ENCODE measurements at regions not wholly inside any gene's neighbourhood (a gene's known extent, or its start where the extent isn't known, plus 50 kb on each side); places are given as distances from the start of the nearest gene placed in this dataset.

GRCh38 chr18:64253222-64253621 lies 104.3 kb upstream of the LINC00305 start:
- Histone ChIP-seq H3K4me3 (no peak overlapping the region), H3K27ac (no peak overlapping the region), H3K9me3 (no peaks in the 10 kb centered on the region), H3K4me1 (no peaks in the 10 kb centered on the region), H3K4me2 (no peak overlapping the region)
- no peak for DNase-seq (ENCODE audit: low read depth in 1 of 2, low spot score in 1 of 2)
- ChIA-PET CTCF (no interaction called here), POLR2A (no interaction called here)
- 4% methylated on average over 4 of the region's 4 CpGs for WGBS (ENCODE audit: missing lambda C conversion rate)
- no peak for FAIRE-seq
- TF ChIP-seq ZSCAN20 (CRISPR knock-in tag; IDR thresholded peaks at IDR 0.05) (no peak), ESRRA (IDR thresholded peaks at IDR 0.05; ENCODE audit: borderline replicate concordance, low read length) (no peak)
- ATAC-seq: no peak

- FAIRE-seq: no peak
- H3K9me3 ChIP-seq: no peaks in the 10 kb centered on the region
- H3K4me2 ChIP-seq: no peak overlapping the region
- no peak for TF ChIP-seq RFX5 (IDR thresholded peaks at IDR 0.05)
- no peak for TF ChIP-seq RAD21 (conservative IDR thresholded peaks at IDR 0.05 in 1 of 2, IDR thresholded peaks at IDR 0.05 in 1 of 2)
- TF ChIP-seq KDM1A (IDR thresholded peaks at IDR 0.05; ENCODE audit: low read depth): no peak
- TF ChIP-seq POLR2AphosphoS2 (conservative IDR thresholded peaks at IDR 0.05; ENCODE audit: low read length): no peak
- no peak for TF ChIP-seq CBX8 (IDR thresholded peaks at IDR 0.05)
- no peak for TF ChIP-seq CTCF (IDR thresholded peaks at IDR 0.05)
- TF ChIP-seq RNF2 (IDR thresholded peaks at IDR 0.05; ENCODE audit: borderline replicate concordance, low read depth): no peak
- 11% methylated on average over 8 of the region's 8 CpGs for WGBS (ENCODE audit: missing lambda C conversion rate)
- ATAC-seq: no peak
- ChIA-PET CTCF (no interaction called here), POLR2A (no interaction called here)
- no peak overlapping the region for H3K4me3 ChIP-seq
- DNase-seq (ENCODE audit: low read depth in 1 of 2, low spot score in 1 of 2): no peak
- H3K4me1 ChIP-seq: no peaks in the 10 kb centered on the region
- no peak overlapping the region for H3K27ac ChIP-seq
These were observed 99.9 kb upstream of the LINC00305 start for GRCh38 chr18:64248836-64249235.

- Histone ChIP-seq H3K4me3 (no peak overlapping the region), H3K27ac (no peak overlapping the region), H3K9me3 (no peaks in the 10 kb centered on the region), H3K4me1 (no peaks in the 10 kb centered on the region), H3K4me2 (no peak overlapping the region)
- ChIA-PET CTCF (no interaction called here), POLR2A (no interaction called here)
- 0% methylated on average over 2 of the region's 2 CpGs for WGBS (ENCODE audit: missing lambda C conversion rate)
- FAIRE-seq (no peak), DNase-seq (ENCODE audit: low read depth in 1 of 2, low spot score in 1 of 2) (no peak), ATAC-seq (no peak)
- TF ChIP-seq E2F6 (IDR thresholded peaks at IDR 0.05; ENCODE audit: borderline replicate concordance, low read depth) (no peak), USF2 (IDR thresholded peaks at IDR 0.05) (no peak), POLR2A (IDR thresholded peaks at IDR 0.05; ENCODE audit: low read length) (no peak), RCOR1 (IDR thresholded peaks at IDR 0.05; ENCODE audit: low read depth, low read length) (no peak), ELK1 (IDR thresholded peaks at IDR 0.05; ENCODE audit: low read depth, low read length) (no peak), SREBF2 (IDR thresholded peaks at IDR 0.05) (no peak)
These were observed 96.4 kb upstream of the LINC00305 start for GRCh38 chr18:64245126-64245861.

GRCh38 chr18:64244571-64244970 lies 95.7 kb upstream of the LINC00305 start:
- DNase-seq (ENCODE audit: low read depth in 1 of 2, low spot score in 1 of 2) (peak in 1 of 2 experiments; percentile 3), FAIRE-seq (no peak), ATAC-seq (no peak)
- Histone ChIP-seq H3K4me1 (no peaks in the 10 kb centered on the region), H3K9me3 (no peaks in the 10 kb centered on the region), H3K4me3 (no peak overlapping the region), H3K27ac (no peak overlapping the region), H3K4me2 (no peak overlapping the region)
- ChIA-PET POLR2A (no interaction called here), CTCF (no interaction called here)
- WGBS (ENCODE audit: missing lambda C conversion rate): 4% methylated on average over 3 of the region's 4 CpGs
- TF ChIP-seq CHD2 (IDR thresholded peaks at IDR 0.05; ENCODE audit: low read length, partially characterized antibody) (no peak), HOXB13 (CRISPR knock-in tag; IDR thresholded peaks at IDR 0.05; ENCODE audit: low read depth) (no peak), HOXB5 (CRISPR knock-in tag; IDR thresholded peaks at IDR 0.05) (no peak), FOXS1 (CRISPR knock-in tag; IDR thresholded peaks at IDR 0.05) (no peak), EP300 (IDR thresholded peaks at IDR 0.05) (no peak), HMGXB4 (CRISPR knock-in tag; IDR thresholded peaks at IDR 0.05; ENCODE audit: borderline replicate concordance) (no peak), JUN (IDR thresholded peaks at IDR 0.05) (no peak), MAFK (IDR thresholded peaks at IDR 0.05; ENCODE audit: partially characterized antibody) (no peak), NPAS2 (CRISPR knock-in tag; IDR thresholded peaks at IDR 0.05; ENCODE audit: borderline replicate concordance) (no peak), EHF (CRISPR knock-in tag; IDR thresholded peaks at IDR 0.05) (no peak), BHLHE40 (IDR thresholded peaks at IDR 0.05; ENCODE audit: low read depth, low read length) (no peak)
